ENCODE measurements at regions not wholly inside any gene's neighbourhood (a gene's known extent, or its start where the extent isn't known, plus 50 kb on each side); places are given as distances from the start of the nearest gene placed in this dataset.

- TF ChIP-seq, protein P1, sequence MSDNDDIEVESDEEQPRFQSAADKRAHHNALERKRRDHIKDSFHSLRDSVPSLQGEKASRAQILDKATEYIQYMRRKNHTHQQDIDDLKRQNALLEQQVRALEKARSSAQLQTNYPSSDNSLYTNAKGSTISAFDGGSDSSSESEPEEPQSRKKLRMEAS (CRISPR knock-in tag; IDR thresholded peaks at IDR 0.05), result no peak
- no peak for TF ChIP-seq STAT6 (CRISPR knock-in tag; conservative IDR thresholded peaks at IDR 0.05; ENCODE audit: low read depth)
- TF ChIP-seq, protein P2, sequence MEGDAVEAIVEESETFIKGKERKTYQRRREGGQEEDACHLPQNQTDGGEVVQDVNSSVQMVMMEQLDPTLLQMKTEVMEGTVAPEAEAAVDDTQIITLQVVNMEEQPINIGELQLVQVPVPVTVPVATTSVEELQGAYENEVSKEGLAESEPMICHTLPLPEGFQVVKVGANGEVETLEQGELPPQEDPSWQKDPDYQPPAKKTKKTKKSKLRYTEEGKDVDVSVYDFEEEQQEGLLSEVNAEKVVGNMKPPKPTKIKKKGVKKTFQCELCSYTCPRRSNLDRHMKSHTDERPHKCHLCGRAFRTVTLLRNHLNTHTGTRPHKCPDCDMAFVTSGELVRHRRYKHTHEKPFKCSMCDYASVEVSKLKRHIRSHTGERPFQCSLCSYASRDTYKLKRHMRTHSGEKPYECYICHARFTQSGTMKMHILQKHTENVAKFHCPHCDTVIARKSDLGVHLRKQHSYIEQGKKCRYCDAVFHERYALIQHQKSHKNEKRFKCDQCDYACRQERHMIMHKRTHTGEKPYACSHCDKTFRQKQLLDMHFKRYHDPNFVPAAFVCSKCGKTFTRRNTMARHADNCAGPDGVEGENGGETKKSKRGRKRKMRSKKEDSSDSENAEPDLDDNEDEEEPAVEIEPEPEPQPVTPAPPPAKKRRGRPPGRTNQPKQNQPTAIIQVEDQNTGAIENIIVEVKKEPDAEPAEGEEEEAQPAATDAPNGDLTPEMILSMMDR (IDR thresholded peaks at IDR 0.05), result no peak
- no peak for TF ChIP-seq NFYB (CRISPR knock-in tag; conservative IDR thresholded peaks at IDR 0.05; ENCODE audit: low read depth)
Observed at GRCh38 chr20:11380283-11380682, 537.4 kb upstream of the BTBD3 start.
